ENCODE measurements at regions not wholly inside any gene's neighbourhood (a gene's known extent, or its start where the extent isn't known, plus 50 kb on each side); places are given as distances from the start of the nearest gene placed in this dataset.
A peak's percentile ranks its signal among the peaks of the same experiment; 100 is the strongest.

DNA sequence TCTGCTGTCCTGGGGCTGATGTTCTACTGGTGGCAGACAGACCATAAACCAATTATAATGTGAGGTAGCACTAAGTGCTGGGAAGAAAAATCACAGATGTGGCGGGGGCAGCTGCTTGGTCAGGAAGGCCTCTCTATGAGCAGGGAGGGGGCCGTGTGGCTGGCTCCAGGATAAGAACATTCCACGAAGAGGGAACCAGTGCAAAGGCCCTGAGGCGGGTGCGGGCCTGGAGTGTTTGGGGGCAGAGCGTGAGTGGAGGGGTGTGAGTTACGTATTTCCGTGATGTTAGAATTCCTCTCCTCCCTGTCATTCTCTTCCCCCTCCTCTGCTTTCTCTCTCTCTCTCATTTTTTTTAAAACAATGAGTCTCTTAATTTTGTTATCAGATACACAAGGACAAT is 67.2 kb downstream of the CEBPB start:
- DNase-seq (ENCODE audit: low spot score): no peak

GRCh38 chr20:50258790-50259483 is 68.3 kb downstream of the CEBPB start:
- ATAC-seq (no peak), DNase-seq (ENCODE audit: low spot score) (no peak)

More for the DNA sequence above, 67.2 kb downstream of the CEBPB start:
- ATAC-seq: no peak

- DNase-seq (ENCODE audit: low spot score): no peak
- peak; percentile 52 for ATAC-seq
Observed at GRCh38 chr20:50259705-50260478, 69.3 kb downstream of the CEBPB start.

DNA sequence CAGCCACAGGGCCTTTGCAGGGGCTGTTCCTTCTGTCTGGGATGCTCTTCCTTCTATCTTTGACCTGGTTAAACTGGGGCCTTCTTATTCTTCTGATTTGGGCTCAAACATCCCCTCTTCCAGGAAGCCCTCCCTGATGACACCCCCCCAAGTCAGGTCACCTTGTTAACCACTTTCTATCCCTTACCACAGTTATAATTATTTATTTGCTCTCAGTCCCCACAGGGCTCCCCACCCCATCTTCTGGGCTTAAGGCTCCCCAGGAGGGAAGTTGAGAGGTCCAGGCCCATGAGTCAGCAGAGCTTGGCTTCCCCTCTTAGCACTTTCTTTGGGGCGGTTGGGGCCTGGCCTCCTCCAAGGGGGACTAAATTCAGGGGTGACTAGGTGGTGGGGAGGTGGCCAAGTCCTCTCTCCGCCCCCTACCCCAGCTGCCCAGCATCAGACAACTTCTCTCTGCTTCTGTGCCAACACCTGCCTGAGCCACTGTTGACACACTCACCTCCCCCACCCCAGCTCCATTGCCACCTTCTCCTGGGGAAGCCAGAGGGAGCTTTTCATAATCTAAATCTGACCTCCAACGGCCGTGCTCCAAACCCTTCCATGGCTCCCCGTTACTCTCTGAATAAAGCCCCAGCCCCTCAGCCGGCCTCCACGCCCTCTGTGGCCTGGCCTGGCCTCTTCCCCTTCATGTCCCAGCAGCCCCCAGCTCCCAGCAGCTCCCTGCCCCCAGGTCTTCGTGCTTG is 70.0 kb downstream of the CEBPB start:
- no peak for DNase-seq (ENCODE audit: low spot score)
- ATAC-seq: peak; percentile 54

DNA sequence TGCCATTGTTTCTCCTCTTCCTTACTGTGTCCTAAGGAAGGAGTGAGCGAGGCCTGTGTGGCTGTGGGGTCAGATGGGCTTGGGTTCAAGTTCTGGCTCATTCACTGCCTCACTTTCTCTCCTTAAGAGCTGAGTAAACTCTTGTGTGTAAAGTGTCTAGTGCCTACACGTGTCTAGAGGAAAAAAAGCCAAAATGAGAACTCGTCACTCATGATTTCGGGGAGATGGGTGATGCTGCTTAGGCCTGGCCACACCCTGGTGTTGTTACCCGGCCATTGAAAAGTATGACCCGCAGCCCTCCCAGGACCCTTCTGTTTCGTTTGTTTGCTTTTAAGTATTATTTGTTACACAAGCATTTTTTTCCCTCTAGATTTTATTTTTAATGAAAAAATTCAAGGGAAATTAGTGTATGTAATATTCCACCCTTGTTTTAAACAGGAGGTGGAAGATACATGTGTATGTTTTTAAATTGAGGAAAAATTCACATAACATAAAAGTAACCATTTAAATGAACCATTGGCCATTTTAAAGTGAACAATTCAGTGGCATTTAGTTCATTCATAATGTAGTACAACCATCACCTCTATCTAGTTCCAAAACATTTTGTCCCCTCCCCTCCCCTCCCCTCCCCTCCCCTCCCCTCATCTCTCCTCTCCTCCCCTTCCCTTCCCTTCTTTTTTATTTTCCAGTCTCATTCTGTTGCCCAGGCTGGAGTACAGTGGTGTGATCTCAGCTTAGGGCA is 71.0 kb downstream of the CEBPB start:
- no peak for ATAC-seq

GRCh38 chr20:50263831-50264230 is 73.2 kb downstream of the CEBPB start:
- DNase-seq (ENCODE audit: low spot score): no peak
- ATAC-seq: no peak

More for the DNA sequence above, 71.0 kb downstream of the CEBPB start:
- DNase-seq (ENCODE audit: low spot score): no peak

GRCh38 chr20:50264534-50265145 is 74.0 kb downstream of the CEBPB start:
- ATAC-seq (no peak), DNase-seq (ENCODE audit: low spot score) (no peak)

GRCh38 chr20:50265245-50265946 is 74.8 kb downstream of the CEBPB start:
- ATAC-seq (no peak), DNase-seq (ENCODE audit: low spot score) (no peak)

DNA sequence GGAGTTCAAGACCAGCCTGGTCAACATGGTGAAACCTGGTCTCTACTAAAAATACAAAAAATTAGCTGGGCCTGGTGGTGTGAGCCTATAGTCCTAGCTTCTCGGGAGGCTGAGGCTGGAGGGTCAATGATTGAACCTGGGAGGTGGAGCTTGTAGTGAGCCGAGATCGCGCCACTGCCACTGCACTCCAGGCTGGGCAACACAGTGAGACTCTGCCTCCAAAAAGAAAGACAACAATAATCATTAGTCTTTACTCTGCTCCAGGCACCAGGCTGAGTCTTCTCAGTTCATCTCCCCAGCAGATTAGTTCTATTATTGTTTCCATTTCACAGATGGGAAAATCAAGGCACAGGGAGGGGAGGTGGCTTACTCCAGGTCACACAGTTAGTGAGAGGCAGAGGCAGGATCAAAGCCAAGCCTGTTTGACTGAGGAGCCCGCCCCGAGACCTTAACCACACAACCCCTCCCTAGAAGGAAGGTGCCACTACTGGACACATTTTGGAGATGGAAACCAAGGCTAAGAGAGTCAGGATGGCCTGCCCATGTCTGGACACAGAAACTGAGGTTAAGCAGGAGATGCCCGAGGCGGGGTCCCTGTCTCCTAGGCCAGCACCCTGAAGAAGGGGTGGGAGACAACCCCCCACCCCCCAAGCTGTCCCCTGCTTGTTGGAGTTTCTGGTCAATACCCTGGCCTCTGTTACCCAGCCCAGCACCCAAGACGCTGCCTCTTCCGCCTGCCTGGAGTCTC is 75.8 kb downstream of the CEBPB start:
- ATAC-seq (no peak), DNase-seq (ENCODE audit: low spot score) (no peak)

- DNase-seq (ENCODE audit: low spot score) (no peak), ATAC-seq (peak; percentile 19)
Observed at GRCh38 chr20:50267041-50267865, 76.6 kb downstream of the CEBPB start.

DNA sequence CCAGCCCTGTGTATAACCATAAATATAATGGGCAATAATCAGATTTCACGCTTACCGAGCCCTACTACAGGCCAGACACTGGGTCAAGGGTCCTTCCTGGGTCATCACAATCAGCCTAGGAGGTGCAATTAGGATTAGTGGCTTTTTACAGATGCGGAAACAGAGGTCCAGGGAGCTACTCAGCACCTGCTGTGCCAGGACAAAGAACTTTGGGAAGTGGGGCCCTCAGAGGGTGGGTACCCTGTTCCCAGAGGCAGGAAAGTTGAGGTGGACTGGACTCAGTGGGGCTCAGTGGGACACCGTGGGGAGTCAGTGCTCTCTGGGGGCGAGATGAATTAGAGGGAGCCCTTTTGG is 77.2 kb downstream of the CEBPB start:
- DNase-seq (ENCODE audit: low spot score): no peak
- ATAC-seq: no peak

DNA sequence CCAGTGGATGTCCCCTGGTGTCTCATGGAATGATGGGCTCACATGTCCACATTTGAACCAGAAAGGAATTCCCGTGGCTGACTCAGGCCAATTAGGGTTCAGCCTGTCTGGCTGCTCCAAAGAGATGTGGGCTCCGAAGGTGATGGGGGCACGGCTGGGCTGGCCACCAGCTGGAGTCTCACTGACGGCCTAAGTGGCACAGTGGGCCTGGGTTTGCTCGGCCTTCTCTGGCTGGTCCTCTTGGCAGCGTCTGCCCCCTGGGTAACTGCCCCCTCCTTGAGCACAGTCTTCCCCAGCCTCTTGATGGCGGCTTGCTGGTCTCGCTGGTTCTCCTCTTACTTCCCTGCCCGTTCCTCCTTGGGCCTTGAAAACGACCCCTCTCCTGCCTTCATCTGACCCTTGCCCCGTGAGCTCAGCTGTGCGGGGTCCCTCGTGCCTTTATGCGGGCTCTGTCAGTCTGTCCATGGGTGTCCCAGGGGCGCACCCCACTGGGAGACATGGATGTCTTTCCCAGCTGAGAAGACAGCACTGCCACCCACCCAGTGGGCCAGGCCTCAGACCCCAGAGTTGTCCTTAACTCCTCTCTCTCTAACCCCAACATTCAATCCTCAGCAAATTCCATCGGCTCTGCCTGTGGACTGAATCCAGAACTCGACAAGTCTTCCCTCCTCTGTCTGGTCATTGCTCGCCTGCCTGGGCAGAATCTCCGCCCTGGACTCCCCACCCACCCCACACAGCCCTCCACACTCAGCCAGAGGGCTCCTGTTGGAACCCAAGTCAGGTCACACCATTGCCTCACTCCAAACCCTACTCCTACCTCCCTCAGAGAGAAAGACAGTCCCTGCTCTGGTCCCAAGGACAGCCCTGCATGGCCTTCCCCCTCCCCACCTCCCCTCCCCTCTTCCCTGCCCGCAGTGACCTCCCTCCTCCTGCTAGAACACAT is 78.7 kb downstream of the CEBPB start:
- no peak for DNase-seq (ENCODE audit: low spot score)
- no peak for ATAC-seq

DNA sequence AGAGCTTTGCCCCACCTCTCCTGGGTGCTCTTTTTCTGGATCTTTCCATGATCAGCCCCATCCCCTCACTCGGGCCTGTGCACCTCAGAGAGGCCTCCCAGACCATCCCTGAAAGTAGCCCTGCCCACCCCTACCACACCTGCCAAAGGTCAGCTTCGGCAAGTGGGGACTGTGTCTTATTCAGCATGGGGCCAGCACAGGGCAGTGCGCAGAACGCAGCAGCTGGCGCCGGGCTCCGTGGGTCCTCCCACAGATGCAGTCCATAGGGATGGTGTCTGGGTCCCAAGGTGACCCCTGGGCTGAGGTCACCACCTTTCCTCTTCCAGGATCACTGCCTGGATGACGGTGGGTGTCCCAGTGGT is 79.4 kb downstream of the CEBPB start:
- ATAC-seq: no peak
- DNase-seq (ENCODE audit: low spot score): no peak

DNA sequence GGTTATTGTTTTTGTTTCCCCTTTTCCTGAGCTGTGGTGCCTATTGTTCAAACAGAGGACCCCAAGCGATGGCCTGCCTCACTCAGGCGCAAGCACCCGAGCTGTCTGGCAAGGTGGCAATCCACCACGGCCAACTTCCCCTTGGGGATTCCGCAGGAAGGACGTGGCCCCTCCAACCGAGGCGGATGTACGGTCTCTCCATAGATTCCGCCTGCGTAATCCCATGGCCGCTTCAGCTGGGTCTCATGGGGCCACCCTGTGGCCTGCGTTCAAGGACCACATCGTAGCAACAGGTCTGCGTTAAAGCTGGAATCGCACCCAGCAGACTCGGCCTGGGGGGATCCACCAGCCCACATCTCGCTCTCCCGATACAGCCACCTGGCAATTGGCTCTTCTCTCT is 79.9 kb downstream of the CEBPB start:
- DNase-seq (ENCODE audit: low spot score): no peak
- ATAC-seq: no peak

DNA sequence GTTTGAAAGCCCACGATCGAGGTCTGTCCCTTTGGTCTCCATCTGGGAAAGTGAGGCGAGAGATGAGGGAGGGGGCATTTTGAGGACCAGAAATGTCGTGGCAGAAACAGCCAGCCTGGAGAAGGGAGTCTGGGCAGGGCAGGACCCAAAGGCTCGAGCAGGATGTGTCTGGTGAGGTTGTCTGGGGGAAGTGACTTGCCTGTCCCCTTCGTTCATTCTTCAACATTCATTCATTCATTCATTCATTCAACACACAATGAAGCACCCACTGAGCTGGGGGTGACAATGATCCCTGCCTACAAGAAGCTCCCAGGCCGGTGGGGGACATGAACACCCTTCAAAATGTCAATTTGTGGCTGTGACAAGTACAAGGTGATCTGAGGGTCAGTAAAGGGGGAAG is 80.5 kb downstream of the CEBPB start:
- ATAC-seq (no peak), DNase-seq (ENCODE audit: low spot score) (no peak)

DNA sequence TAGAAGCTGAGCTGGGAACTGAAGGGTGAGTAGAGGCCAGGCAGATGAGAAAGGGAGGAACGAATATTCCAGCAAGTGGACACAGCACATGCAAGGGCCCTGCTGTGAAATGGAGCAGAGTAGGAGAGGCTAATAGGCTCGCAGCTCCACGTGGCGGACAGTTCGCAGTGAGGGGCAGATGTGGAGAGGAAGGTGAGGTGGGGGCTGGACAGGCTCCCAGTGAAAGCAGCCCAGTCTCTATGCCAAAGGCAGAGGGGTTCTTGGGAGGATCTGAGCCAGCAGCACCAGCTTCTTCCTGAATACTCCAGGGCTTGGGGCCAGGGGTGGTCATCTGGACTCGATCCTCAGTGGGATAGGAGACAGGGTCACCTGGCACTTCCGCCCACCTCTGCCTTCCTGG is 81.0 kb downstream of the CEBPB start:
- DNase-seq (ENCODE audit: low spot score) (no peak), ATAC-seq (no peak)

- DNase-seq (ENCODE audit: low spot score) (no peak), ATAC-seq (peak; percentile 9)
Observed at GRCh38 chr20:50272030-50272723, 81.5 kb downstream of the CEBPB start.
